ENCODE measurements at regions not wholly inside any gene's neighbourhood (a gene's known extent, or its start where the extent isn't known, plus 50 kb on each side); places are given as distances from the start of the nearest gene placed in this dataset.

DNA sequence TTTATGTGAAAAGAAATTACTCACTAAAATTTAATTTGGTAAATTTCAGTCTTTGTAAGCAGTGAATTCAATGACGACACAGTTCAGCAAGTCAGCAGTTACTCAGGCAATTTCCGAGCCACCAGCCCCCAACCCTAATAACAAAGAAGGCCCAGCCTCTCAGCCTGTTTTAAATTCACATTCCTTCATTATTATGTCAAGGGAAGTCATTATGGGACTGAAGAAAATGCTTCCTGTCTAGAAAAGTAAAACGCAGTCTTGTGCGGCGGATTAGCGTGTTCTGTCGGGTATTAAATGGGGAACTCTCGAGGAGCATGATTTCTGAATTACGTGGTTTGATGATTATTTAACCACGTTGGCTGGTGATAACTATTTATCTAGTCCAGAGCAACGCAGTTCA, 177.6 kb downstream of the AIPL1 start:
- Histone ChIP-seq H3K4me2 (ENCODE audit: insufficient read depth, low read length) (no peak overlapping the region), H3K4me1 (replicated peaks in 1 of 2; ENCODE audit: control insufficient read depth in 2 of 2, insufficient read depth in 2 of 2, low read length in 2 of 2) (no peaks in the 10 kb centered on the region), H3K4me3 (no peak overlapping the region), H2AFZ (ENCODE audit: low read depth, low read length) (no peak overlapping the region), H3K9me3 (replicated peaks; ENCODE audit: control insufficient read depth, insufficient read depth, low read depth, low read length) (no peaks in the 10 kb centered on the region), H3K27me3 (ENCODE audit: control insufficient read depth in 2 of 2, insufficient read depth in 2 of 2, low read length in 2 of 2) (peaks cover 2 to 7% of the 10 kb centered on the region in 2 experiments; a peak in 2 of 5 replicates), H3K9ac (ENCODE audit: insufficient read depth in 1 of 2, low read depth in 2 of 2, low read length in 2 of 2) (no peak overlapping the region), H3K79me2 (ENCODE audit: control insufficient read depth, insufficient read depth, low read length) (no peaks in the 10 kb centered on the region), H3K27ac (ENCODE audit: extremely low read depth, low read depth, low read length) (no peak overlapping the region), H3K9me1 (ENCODE audit: control insufficient read depth, insufficient read depth, low read length) (peaks cover 2% of the 10 kb centered on the region), H4K20me1 (replicated peaks; ENCODE audit: control insufficient read depth, insufficient read depth, low read length) (no peaks in the 10 kb centered on the region), H3K36me3 (ENCODE audit: control insufficient read depth, insufficient read depth, low read length) (no peaks in the 10 kb centered on the region)
- 0% methylated on average over 10 of the region's 11 CpGs for WGBS (ENCODE audit: insufficient coverage, low coverage, missing lambda C conversion rate)
- DNase-seq (ENCODE audit: extremely low read depth in 1 of 4, low spot score in 3 of 4) (no peak), FAIRE-seq (no peak), ATAC-seq (no peak)
- intact Hi-C loops (cut with micrococcal nuclease): no loop called here
- CTCF ChIA-PET (ENCODE audit: low intra/inter-chr PET ratio): no interaction called here
- TF ChIP-seq ZBTB5 (IDR thresholded peaks at IDR 0.05) (no peak), TCF7 (IDR thresholded peaks at IDR 0.05; ENCODE audit: borderline replicate concordance) (no peak), ZNF217 (CRISPR knock-in tag; IDR thresholded peaks at IDR 0.05) (no peak), POLR2B (IDR thresholded peaks at IDR 0.05; ENCODE audit: low read depth, partially characterized antibody) (no peak), NBN (IDR thresholded peaks at IDR 0.05; ENCODE audit: low read depth) (no peak), ZFPM2 (CRISPR knock-in tag; IDR thresholded peaks at IDR 0.05) (no peak), TCF3 (CRISPR knock-in tag; IDR thresholded peaks at IDR 0.05) (no peak), TAF9B (IDR thresholded peaks at IDR 0.05; ENCODE audit: partially characterized antibody) (no peak), NR2C2 (CRISPR knock-in tag; IDR thresholded peaks at IDR 0.05) (no peak), NR2C2 (tag; IDR thresholded peaks at IDR 0.05) (no peak), CREM (IDR thresholded peaks at IDR 0.05; ENCODE audit: low read depth) (no peak), PRPF4 (IDR thresholded peaks at IDR 0.05; ENCODE audit: insufficient read depth, low read depth, low read length, poor library complexity, severe bottlenecking) (no peak), RB1 (IDR thresholded peaks at IDR 0.05; ENCODE audit: low read depth) (no peak), MTA3 (IDR thresholded peaks at IDR 0.05; ENCODE audit: borderline replicate concordance) (no peak), ZC3H11A (IDR thresholded peaks at IDR 0.05; ENCODE audit: low read depth, low read length) (no peak), ARID3A (IDR thresholded peaks at IDR 0.05; ENCODE audit: borderline replicate concordance, low read depth, low read length) (no peak), CSDE1 (IDR thresholded peaks at IDR 0.05) (no peak), HNRNPL (IDR thresholded peaks at IDR 0.05; ENCODE audit: low read depth, low read length) (no peak), ZNF57 (CRISPR knock-in tag; IDR thresholded peaks at IDR 0.05) (no peak), NR2F6 (CRISPR knock-in tag; IDR thresholded peaks at IDR 0.05) (no peak)
- POLR2A ChIA-PET: no interaction called here
- in situ Hi-C loops (cut with MboI): no loop called here
- no TSS peak for BruUV-seq (replicated peaks)

Measured in K562 (cell line).